IMR-90 (cell line): ENCODE measurements at regions not wholly inside any gene's neighbourhood (a gene's known extent, or its start where the extent isn't known, plus 50 kb on each side); places are given as distances from the start of the nearest gene placed in this dataset.

ENCODE experiments used
- ATAC-seq: fragments of 200-7000 bp; cut with Tn5 transposase; 2 replicates; pipeline ENCODE4 v1.9.1; 2020; ENCODE audit warnings: low read depth, mild to moderate bottlenecking, moderate library complexity
- BruUV-seq: library from RNA; stranded (reverse); fragments of 400-500 nt; replicated peaks from 2 replicates; lab custom pipeline; 2021; lab: Mats Ljungman, UMichigan
- CTCF ChIA-PET: fragments of 300-600 bp; formaldehyde crosslinking; extraction: SDS; loops from one replicate; lab custom pipeline; 2021; ENCODE audit warnings: antibody characterized with exemption; lab: Yijun Ruan, JAX
- POLR2A ChIA-PET: fragments of 300-600 bp; sonication (Branson Sonifier 250); formaldehyde crosslinking; loops from one replicate; lab custom pipeline; 2022; ENCODE audit warnings: antibody characterized with exemption; ENCODE audit not compliant: unreplicated experiment; lab: Charles Lee
- DNase-seq: peaks from one replicate; pipeline ENCODE4 v3.0.0; 2013
- H2AFZ ChIP-seq: replicated peaks from 2 replicates; pipeline ENCODE3; 2013; ENCODE audit warnings: low read length, mild to moderate bottlenecking; ENCODE audit not compliant: poor library complexity
- H2AK5ac ChIP-seq: 2 replicates; pipeline ENCODE4 v1.6.1; 2013; ENCODE audit warnings: low read depth, low read length, inconsistent platforms
- H2AK9ac ChIP-seq: replicated peaks from 2 replicates; pipeline ENCODE3; 2013; ENCODE audit warnings: mild to moderate bottlenecking, low read depth, low read length, moderate library complexity; ENCODE audit not compliant: poor library complexity
- H2BK120ac ChIP-seq: 2 replicates; pipeline ENCODE4 v1.6.1; 2013; ENCODE audit warnings: low read depth, low read length, inconsistent platforms
- H2BK15ac ChIP-seq: 3 replicates; pipeline ENCODE4 v1.6.1; 2013; ENCODE audit warnings: low read depth, low read length, inconsistent platforms
- H2BK20ac ChIP-seq: 2 replicates; pipeline ENCODE4 v1.6.1; 2013; ENCODE audit warnings: low read depth, mild to moderate bottlenecking, inconsistent platforms, low read length, moderate library complexity
- H2BK5ac ChIP-seq: 2 replicates; pipeline ENCODE4 v1.6.1; 2013; ENCODE audit warnings: mild to moderate bottlenecking, low read depth, low read length, inconsistent platforms; ENCODE audit not compliant: poor library complexity, severe bottlenecking
- H3K14ac ChIP-seq: replicated peaks from 2 replicates; pipeline ENCODE4 v1.6.1; 2013; ENCODE audit warnings: low read depth, low read length, inconsistent platforms
- H3K18ac ChIP-seq: 2 replicates; pipeline ENCODE4 v1.6.1; 2013; ENCODE audit warnings: low read depth, low read length, control low read depth
- H3K23ac ChIP-seq: 2 replicates; pipeline ENCODE4 v1.6.1; 2013; ENCODE audit warnings: low read depth, low read length, inconsistent platforms
- H3K27ac ChIP-seq: 2 replicates; pipeline ENCODE4 v1.5.1; 2013; ENCODE audit warnings: mild to moderate bottlenecking, control low read depth, low read length; ENCODE audit not compliant: insufficient read depth
- H3K27me3 ChIP-seq: 2 replicates; pipeline ENCODE4 v1.6.1; 2013; ENCODE audit warnings: low read length; ENCODE audit not compliant: control insufficient read depth, insufficient read depth
- H3K36me3 ChIP-seq: 2 replicates; pipeline ENCODE4 v1.6.1; 2013; ENCODE audit warnings: low read length, mixed read lengths; ENCODE audit not compliant: control insufficient read depth, insufficient read depth
- H3K4ac ChIP-seq: 2 replicates; pipeline ENCODE4 v1.6.1; 2013; ENCODE audit warnings: low read depth, low read length, inconsistent platforms
- H3K4me1 ChIP-seq: 2 replicates; pipeline ENCODE4 v1.6.1; 2013; ENCODE audit warnings: low read length, mixed read lengths; ENCODE audit not compliant: control insufficient read depth, insufficient read depth
- H3K4me2 ChIP-seq: 2 replicates; pipeline ENCODE4 v1.6.1; 2013; ENCODE audit warnings: low read depth, mild to moderate bottlenecking, control low read depth, low read length, moderate library complexity
- H3K4me3 ChIP-seq: 2 replicates; pipeline ENCODE4 v1.5.1; 2013; ENCODE audit warnings: low read depth, mild to moderate bottlenecking, control low read depth, low read length, moderate library complexity; ENCODE audit not compliant: insufficient read depth
- H3K56ac ChIP-seq: 2 replicates; pipeline ENCODE4 v1.6.1; 2013; ENCODE audit warnings: low read length, inconsistent platforms; ENCODE audit not compliant: insufficient read depth; ENCODE audit errors: extremely low read depth
- H3K79me1 ChIP-seq, 2 experiments: 2 replicates each; pipeline ENCODE4 v1.6.1; 2013; ENCODE audit warnings: low read length in 2 of 2, inconsistent platforms in 1 of 2, low read depth in 1 of 2
- H3K9ac ChIP-seq: 2 replicates; pipeline ENCODE4 v1.6.1; 2013; ENCODE audit warnings: low read depth, low read length, control low read depth
- H3K9me1 ChIP-seq: 2 replicates; pipeline ENCODE4 v1.6.1; 2013; ENCODE audit warnings: low read length, inconsistent platforms; ENCODE audit not compliant: insufficient read depth
- H3K9me3 ChIP-seq: 2 replicates; pipeline ENCODE4 v1.6.1; 2013; ENCODE audit warnings: low read length; ENCODE audit not compliant: control insufficient read depth, insufficient read depth
- H4K20me1 ChIP-seq: 2 replicates; pipeline ENCODE4 v1.6.1; 2013; ENCODE audit warnings: low read length, inconsistent platforms; ENCODE audit not compliant: insufficient read depth
- H4K5ac ChIP-seq: 2 replicates; pipeline ENCODE4 v1.6.1; 2013; ENCODE audit warnings: mild to moderate bottlenecking, low read depth, low read length, control low read depth
- H4K8ac ChIP-seq, 2 experiments: 2 replicates each; pipeline ENCODE4 v1.6.1; 2013; ENCODE audit warnings: low read depth in 2 of 2, low read length in 2 of 2, control low read depth in 1 of 2, inconsistent platforms in 1 of 2
- H4K91ac ChIP-seq: 2 replicates; pipeline ENCODE4 v1.6.1; 2013; ENCODE audit warnings: low read depth, low read length, inconsistent platforms; ENCODE audit not compliant: insufficient read depth
- BHLHE40 ChIP-seq: fragments of 150-350 bp; IDR thresholded peaks from 2 replicates; pipeline ENCODE4 v1.6.1; 2016; ENCODE audit warnings: mild to moderate bottlenecking, low read depth, low read length
- CEBPB ChIP-seq: IDR thresholded peaks from 2 replicates; pipeline ENCODE4 v1.6.1; 2012; ENCODE audit warnings: low read depth, low read length, improper control_type of control experiment
- CHD1 ChIP-seq: IDR thresholded peaks from 2 replicates; pipeline ENCODE4 v1.6.1; 2012; ENCODE audit warnings: low read depth, low read length, improper control_type of control experiment
- FOS ChIP-seq: fragments of 150-350 bp; IDR thresholded peaks from 2 replicates; pipeline ENCODE4 v1.6.1; 2016; ENCODE audit warnings: low read depth, low read length
- MAFK ChIP-seq: IDR thresholded peaks from 2 replicates; pipeline ENCODE4 v1.6.1; 2012; ENCODE audit warnings: low read depth, low read length, improper control_type of control experiment
- MAZ ChIP-seq: IDR thresholded peaks from 2 replicates; pipeline ENCODE4 v1.6.1; 2012; ENCODE audit warnings: low read depth, mild to moderate bottlenecking, low read length, improper control_type of control experiment, moderate library complexity, borderline replicate concordance
- MXI1 ChIP-seq: IDR thresholded peaks from 2 replicates; pipeline ENCODE4 v1.6.1; 2012; ENCODE audit warnings: low read depth, mild to moderate bottlenecking, low read length, moderate library complexity, borderline replicate concordance
- NFE2L2 ChIP-seq: fragments of 150-350 bp; IDR thresholded peaks from 2 replicates; pipeline ENCODE4 v1.6.1; 2016; ENCODE audit warnings: low read depth, mild to moderate bottlenecking, low read length
- POLR2A ChIP-seq: IDR thresholded peaks from 2 replicates; pipeline ENCODE4 v1.6.1; 2012; ENCODE audit warnings: mild to moderate bottlenecking, low read depth, low read length
- RAD21 ChIP-seq: IDR thresholded peaks from 2 replicates; pipeline ENCODE4 v1.6.1; 2012; ENCODE audit warnings: low read length, improper control_type of control experiment
- RCOR1 ChIP-seq: IDR thresholded peaks from 2 replicates; pipeline ENCODE4 v1.6.1; 2012; ENCODE audit warnings: mild to moderate bottlenecking, low read length, improper control_type of control experiment; ENCODE audit not compliant: insufficient replicate concordance
- RFX5 ChIP-seq: IDR thresholded peaks from 2 replicates; pipeline ENCODE4 v1.8.0; 2012; ENCODE audit warnings: low read depth, mild to moderate bottlenecking, low read length, moderate library complexity
- SMC3 ChIP-seq: fragments of 150-350 bp; IDR thresholded peaks from 2 replicates; pipeline ENCODE4 v1.6.1; 2016; ENCODE audit warnings: low read depth, mild to moderate bottlenecking, antibody characterized with exemption, low read length, moderate library complexity
- WGBS, 2 experiments: methylation state at CpG; one replicate each; pipeline versions ENCODE4 v1.1.5 to v1.1.7; 2013; ENCODE audit warnings: missing lambda C conversion rate in 2 of 2; ENCODE audit not compliant: insufficient read length in 1 of 2; ENCODE audit errors: extremely low coverage in 2 of 2; 5-methylcytosine and 5-hydroxymethylcytosine counted together
- dilution Hi-C: fragments of 300-500 bp; cut with HindIII; formaldehyde crosslinking; loops from one replicate; pipeline ENCODE4 v1.14.3; 2018; ENCODE audit warnings: low sequenced_read_pairs; ENCODE audit not compliant: unreplicated experiment
- in situ Hi-C: fragments of 300-500 bp; cut with MboI; formaldehyde crosslinking; loops from 3 replicates; pipeline ENCODE4 v1.14.3; 2019; ENCODE audit warnings: low sequenced_read_pairs, inconsistent platforms, mixed read lengths
- intact Hi-C: fragments of 100-400 bp; cut with micrococcal nuclease; formaldehyde crosslinking; loops from 2 replicates; pipeline ENCODE4 v1.10.0; 2022
- TF ChIP-seq, protein P1 (sequence below): conservative IDR thresholded peaks from 2 replicates; pipeline ENCODE4 v1.5.1; 2012; ENCODE audit warnings: mild to moderate bottlenecking, low read depth, low read length, improper control_type of control experiment
- TF ChIP-seq, protein P2 (sequence below): fragments of 150-350 bp; IDR thresholded peaks from 2 replicates; pipeline ENCODE4 v1.6.1; 2017; ENCODE audit warnings: mild to moderate bottlenecking, antibody characterized with exemption, low read length, low read depth
- TF ChIP-seq, protein P3 (sequence below): fragments of 150-350 bp; IDR thresholded peaks from 2 replicates; pipeline ENCODE4 v1.6.1; 2016; ENCODE audit warnings: low read depth, mild to moderate bottlenecking, low read length, moderate library complexity, borderline replicate concordance

DNA sequence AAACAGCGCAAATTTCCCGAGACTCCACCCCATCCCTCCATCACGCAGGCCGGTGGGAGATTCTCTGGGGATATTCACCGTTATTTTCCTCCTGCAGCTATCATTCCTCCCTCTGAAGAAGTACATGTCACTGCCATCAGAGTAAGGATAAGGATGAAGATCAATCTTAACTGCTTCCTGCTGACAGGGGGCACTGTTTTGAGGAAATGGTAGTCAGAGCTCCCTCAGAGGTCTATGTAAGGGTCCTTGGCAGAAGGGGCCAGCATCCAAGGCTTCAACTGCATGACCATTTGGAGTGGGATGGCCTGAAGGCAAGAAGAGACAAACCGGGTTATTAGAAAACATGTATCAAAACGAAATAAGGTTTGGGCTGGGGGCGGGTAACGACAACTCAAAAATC is 111.5 kb downstream of the KCNK1 start:
- intact Hi-C loops (no loop called here), dilution Hi-C loops (no loop called here), in situ Hi-C loops (no loop called here)
- no peaks in the 10 kb centered on the region for H4K20me1 ChIP-seq
- no peaks in the 10 kb centered on the region for H3K79me1 ChIP-seq
- no peak overlapping the region for H3K27ac ChIP-seq
- H3K9me3 ChIP-seq: peaks cover 9% of the 10 kb centered on the region
- no peaks in the 10 kb centered on the region for H3K4me1 ChIP-seq
- no peak overlapping the region for H3K4me2 ChIP-seq
- TF ChIP-seq FOS (no peak), NFE2L2 (no peak), CHD1 (no peak), MAZ (no peak), RFX5 (no peak), MXI1 (no peak), BHLHE40 (no peak), RCOR1 (no peak), MAFK (no peak), CEBPB (no peak), RAD21 (no peak), POLR2A (no peak), SMC3 (no peak)
- TF ChIP-seq, protein P1, sequence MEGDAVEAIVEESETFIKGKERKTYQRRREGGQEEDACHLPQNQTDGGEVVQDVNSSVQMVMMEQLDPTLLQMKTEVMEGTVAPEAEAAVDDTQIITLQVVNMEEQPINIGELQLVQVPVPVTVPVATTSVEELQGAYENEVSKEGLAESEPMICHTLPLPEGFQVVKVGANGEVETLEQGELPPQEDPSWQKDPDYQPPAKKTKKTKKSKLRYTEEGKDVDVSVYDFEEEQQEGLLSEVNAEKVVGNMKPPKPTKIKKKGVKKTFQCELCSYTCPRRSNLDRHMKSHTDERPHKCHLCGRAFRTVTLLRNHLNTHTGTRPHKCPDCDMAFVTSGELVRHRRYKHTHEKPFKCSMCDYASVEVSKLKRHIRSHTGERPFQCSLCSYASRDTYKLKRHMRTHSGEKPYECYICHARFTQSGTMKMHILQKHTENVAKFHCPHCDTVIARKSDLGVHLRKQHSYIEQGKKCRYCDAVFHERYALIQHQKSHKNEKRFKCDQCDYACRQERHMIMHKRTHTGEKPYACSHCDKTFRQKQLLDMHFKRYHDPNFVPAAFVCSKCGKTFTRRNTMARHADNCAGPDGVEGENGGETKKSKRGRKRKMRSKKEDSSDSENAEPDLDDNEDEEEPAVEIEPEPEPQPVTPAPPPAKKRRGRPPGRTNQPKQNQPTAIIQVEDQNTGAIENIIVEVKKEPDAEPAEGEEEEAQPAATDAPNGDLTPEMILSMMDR: no peak
- TF ChIP-seq, protein P2, sequence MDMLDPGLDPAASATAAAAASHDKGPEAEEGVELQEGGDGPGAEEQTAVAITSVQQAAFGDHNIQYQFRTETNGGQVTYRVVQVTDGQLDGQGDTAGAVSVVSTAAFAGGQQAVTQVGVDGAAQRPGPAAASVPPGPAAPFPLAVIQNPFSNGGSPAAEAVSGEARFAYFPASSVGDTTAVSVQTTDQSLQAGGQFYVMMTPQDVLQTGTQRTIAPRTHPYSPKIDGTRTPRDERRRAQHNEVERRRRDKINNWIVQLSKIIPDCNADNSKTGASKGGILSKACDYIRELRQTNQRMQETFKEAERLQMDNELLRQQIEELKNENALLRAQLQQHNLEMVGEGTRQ: no peak
- TF ChIP-seq, protein P3, sequence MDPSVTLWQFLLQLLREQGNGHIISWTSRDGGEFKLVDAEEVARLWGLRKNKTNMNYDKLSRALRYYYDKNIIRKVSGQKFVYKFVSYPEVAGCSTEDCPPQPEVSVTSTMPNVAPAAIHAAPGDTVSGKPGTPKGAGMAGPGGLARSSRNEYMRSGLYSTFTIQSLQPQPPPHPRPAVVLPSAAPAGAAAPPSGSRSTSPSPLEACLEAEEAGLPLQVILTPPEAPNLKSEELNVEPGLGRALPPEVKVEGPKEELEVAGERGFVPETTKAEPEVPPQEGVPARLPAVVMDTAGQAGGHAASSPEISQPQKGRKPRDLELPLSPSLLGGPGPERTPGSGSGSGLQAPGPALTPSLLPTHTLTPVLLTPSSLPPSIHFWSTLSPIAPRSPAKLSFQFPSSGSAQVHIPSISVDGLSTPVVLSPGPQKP: no peak
- H3K56ac ChIP-seq: no peak overlapping the region
- H2BK20ac ChIP-seq: no peak overlapping the region
- H3K36me3 ChIP-seq: no peaks in the 10 kb centered on the region
- no peak overlapping the region for H4K5ac ChIP-seq
- H2AK9ac ChIP-seq: no peak overlapping the region
- no peak overlapping the region for H3K23ac ChIP-seq
- ATAC-seq (no peak), DNase-seq (no peak)
- no peak overlapping the region for H2BK5ac ChIP-seq
- ChIA-PET CTCF (no interaction called here), POLR2A (no interaction called here)
- no TSS peak for BruUV-seq
- no peak overlapping the region for H2BK120ac ChIP-seq
- no peak overlapping the region for H2BK15ac ChIP-seq
- H3K4me3 ChIP-seq: no peak overlapping the region
- H3K27me3 ChIP-seq: no peaks in the 10 kb centered on the region
- H2AK5ac ChIP-seq: no peak overlapping the region
- H3K4ac ChIP-seq: no peak overlapping the region
- no peaks in the 10 kb centered on the region for H3K9me1 ChIP-seq
- no peak overlapping the region for H4K8ac ChIP-seq
- H4K91ac ChIP-seq: no peak overlapping the region
- H2AFZ ChIP-seq: no peak overlapping the region
- H3K18ac ChIP-seq: no peak overlapping the region
- H3K9ac ChIP-seq: no peak overlapping the region
- no peak overlapping the region for H3K14ac ChIP-seq
- no CpG with 5 or more reads among the region's 9 CpGs for WGBS, 2 experiments
